ENCODE measurements at regions not wholly inside any gene's neighbourhood (a gene's known extent, or its start where the extent isn't known, plus 50 kb on each side); places are given as distances from the start of the nearest gene placed in this dataset.

DNA sequence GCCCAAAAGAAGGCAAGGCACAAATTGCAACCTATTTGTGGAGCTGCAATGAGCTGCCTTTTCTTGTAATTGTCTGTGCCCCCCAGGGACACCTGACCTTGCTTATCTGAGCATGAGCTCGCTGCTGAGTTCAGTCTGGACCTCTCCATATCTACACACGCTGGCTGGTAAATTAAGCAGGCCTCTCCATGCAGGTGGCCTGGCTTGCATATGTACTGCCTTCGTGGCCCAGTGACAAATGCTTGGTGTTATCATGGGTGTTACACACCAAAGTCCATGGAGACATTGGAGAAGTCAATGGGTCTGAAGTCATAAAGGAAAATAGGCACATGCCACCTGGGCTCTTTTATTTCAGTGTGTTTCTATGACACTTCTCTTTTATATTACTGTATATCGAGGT lies 121.2 kb downstream of the IRS1 start:
- TF ChIP-seq EZH2phosphoT487 (IDR thresholded peaks at IDR 0.05; ENCODE audit: unreplicated experiment) (no peak), POLR2AphosphoS5 (IDR thresholded peaks at IDR 0.05; ENCODE audit: low read depth) (no peak), ETS1 (IDR thresholded peaks at IDR 0.05) (no peak), EZH2 (IDR thresholded peaks at IDR 0.05; ENCODE audit: low read depth, unreplicated experiment) (no peak), STAT1 (IDR thresholded peaks at IDR 0.05; ENCODE audit: unreplicated experiment) (no peak), ZNF331 (CRISPR knock-in tag; IDR thresholded peaks at IDR 0.05; ENCODE audit: low read depth) (no peak), JUNB (IDR thresholded peaks at IDR 0.05; ENCODE audit: unreplicated experiment) (no peak)
- TF ChIP-seq, protein P1, sequence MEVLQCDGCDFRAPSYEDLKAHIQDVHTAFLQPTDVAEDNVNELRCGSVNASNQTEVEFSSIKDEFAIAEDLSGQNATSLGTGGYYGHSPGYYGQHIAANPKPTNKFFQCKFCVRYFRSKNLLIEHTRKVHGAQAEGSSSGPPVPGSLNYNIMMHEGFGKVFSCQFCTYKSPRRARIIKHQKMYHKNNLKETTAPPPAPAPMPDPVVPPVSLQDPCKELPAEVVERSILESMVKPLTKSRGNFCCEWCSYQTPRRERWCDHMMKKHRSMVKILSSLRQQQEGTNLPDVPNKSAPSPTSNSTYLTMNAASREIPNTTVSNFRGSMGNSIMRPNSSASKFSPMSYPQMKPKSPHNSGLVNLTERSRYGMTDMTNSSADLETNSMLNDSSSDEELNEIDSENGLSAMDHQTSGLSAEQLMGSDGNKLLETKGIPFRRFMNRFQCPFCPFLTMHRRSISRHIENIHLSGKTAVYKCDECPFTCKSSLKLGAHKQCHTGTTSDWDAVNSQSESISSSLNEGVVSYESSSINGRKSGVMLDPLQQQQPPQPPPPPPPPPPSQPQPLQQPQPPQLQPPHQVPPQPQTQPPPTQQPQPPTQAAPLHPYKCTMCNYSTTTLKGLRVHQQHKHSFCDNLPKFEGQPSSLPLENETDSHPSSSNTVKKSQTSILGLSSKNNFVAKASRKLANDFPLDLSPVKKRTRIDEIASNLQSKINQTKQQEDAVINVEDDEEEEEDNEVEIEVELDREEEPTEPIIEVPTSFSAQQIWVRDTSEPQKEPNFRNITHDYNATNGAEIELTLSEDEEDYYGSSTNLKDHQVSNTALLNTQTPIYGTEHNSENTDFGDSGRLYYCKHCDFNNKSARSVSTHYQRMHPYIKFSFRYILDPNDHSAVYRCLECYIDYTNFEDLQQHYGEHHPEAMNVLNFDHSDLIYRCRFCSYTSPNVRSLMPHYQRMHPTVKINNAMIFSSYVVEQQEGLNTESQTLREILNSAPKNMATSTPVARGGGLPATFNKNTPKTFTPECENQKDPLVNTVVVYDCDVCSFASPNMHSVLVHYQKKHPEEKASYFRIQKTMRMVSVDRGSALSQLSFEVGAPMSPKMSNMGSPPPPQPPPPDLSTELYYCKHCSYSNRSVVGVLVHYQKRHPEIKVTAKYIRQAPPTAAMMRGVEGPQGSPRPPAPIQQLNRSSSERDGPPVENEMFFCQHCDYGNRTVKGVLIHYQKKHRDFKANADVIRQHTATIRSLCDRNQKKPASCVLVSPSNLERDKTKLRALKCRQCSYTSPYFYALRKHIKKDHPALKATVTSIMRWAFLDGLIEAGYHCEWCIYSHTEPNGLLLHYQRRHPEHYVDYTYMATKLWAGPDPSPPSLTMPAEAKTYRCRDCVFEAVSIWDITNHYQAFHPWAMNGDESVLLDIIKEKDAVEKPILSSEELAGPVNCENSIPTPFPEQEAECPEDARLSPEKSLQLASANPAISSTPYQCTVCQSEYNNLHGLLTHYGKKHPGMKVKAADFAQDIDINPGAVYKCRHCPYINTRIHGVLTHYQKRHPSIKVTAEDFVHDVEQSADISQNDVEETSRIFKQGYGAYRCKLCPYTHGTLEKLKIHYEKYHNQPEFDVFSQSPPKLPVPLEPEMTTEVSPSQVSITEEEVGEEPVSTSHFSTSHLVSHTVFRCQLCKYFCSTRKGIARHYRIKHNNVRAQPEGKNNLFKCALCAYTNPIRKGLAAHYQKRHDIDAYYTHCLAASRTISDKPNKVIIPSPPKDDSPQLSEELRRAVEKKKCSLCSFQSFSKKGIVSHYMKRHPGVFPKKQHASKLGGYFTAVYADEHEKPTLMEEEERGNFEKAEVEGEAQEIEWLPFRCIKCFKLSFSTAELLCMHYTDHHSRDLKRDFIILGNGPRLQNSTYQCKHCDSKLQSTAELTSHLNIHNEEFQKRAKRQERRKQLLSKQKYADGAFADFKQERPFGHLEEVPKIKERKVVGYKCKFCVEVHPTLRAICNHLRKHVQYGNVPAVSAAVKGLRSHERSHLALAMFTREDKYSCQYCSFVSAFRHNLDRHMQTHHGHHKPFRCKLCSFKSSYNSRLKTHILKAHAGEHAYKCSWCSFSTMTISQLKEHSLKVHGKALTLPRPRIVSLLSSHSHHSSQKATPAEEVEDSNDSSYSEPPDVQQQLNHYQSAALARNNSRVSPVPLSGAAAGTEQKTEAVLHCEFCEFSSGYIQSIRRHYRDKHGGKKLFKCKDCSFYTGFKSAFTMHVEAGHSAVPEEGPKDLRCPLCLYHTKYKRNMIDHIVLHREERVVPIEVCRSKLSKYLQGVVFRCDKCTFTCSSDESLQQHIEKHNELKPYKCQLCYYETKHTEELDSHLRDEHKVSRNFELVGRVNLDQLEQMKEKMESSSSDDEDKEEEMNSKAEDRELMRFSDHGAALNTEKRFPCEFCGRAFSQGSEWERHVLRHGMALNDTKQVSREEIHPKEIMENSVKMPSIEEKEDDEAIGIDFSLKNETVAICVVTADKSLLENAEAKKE (CRISPR knock-in tag; IDR thresholded peaks at IDR 0.05) = no peak
- TF ChIP-seq, protein P2, sequence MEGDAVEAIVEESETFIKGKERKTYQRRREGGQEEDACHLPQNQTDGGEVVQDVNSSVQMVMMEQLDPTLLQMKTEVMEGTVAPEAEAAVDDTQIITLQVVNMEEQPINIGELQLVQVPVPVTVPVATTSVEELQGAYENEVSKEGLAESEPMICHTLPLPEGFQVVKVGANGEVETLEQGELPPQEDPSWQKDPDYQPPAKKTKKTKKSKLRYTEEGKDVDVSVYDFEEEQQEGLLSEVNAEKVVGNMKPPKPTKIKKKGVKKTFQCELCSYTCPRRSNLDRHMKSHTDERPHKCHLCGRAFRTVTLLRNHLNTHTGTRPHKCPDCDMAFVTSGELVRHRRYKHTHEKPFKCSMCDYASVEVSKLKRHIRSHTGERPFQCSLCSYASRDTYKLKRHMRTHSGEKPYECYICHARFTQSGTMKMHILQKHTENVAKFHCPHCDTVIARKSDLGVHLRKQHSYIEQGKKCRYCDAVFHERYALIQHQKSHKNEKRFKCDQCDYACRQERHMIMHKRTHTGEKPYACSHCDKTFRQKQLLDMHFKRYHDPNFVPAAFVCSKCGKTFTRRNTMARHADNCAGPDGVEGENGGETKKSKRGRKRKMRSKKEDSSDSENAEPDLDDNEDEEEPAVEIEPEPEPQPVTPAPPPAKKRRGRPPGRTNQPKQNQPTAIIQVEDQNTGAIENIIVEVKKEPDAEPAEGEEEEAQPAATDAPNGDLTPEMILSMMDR (conservative IDR thresholded peaks at IDR 0.05; ENCODE audit: low read depth in 2 of 2) = no peak
- no peaks in the 10 kb centered on the region for H3K9me2 ChIP-seq (ENCODE audit: insufficient read depth)
- no peaks in the 10 kb centered on the region for H3F3A ChIP-seq (replicated peaks; ENCODE audit: low read depth)
- no peaks in the 10 kb centered on the region for H3K79me2 ChIP-seq (replicated peaks; ENCODE audit: insufficient read depth)
- H3K36me3 ChIP-seq (ENCODE audit: insufficient read depth) = no peaks in the 10 kb centered on the region
- no peaks in the 10 kb centered on the region for H4K20me1 ChIP-seq (replicated peaks; ENCODE audit: insufficient read depth)
- H3K4me3 Mint-ChIP-seq = no peak overlapping the region
- H3K27ac ChIP-seq (ENCODE audit: low read depth) = no peak overlapping the region
- H2AFZ ChIP-seq = no peak overlapping the region
- H3K4me1 ChIP-seq (ENCODE audit: insufficient read depth) = no peaks in the 10 kb centered on the region
- ATAC-seq (no peak), DNase-seq (ENCODE audit: low spot score) (no peak)
- H3K27ac Mint-ChIP-seq = no peak overlapping the region
- H3K4me3 ChIP-seq = no peak overlapping the region
- H3K9me3 Mint-ChIP-seq = no peaks in the 10 kb centered on the region; the same call in 2 of the 3 replicates
- H3K4me1 Mint-ChIP-seq = no peaks in the 10 kb centered on the region; the same call in 2 of the 3 replicates
- no peaks in the 10 kb centered on the region for H3K36me3 Mint-ChIP-seq (ENCODE audit: low read depth)
- no peaks in the 10 kb centered on the region for H3K27me3 ChIP-seq (ENCODE audit: insufficient read depth)
- no peak overlapping the region for H3K4me2 ChIP-seq
- H3K27me3 Mint-ChIP-seq (ENCODE audit: insufficient read depth, low read depth, poor library complexity) = peaks cover 2% of the 10 kb centered on the region
